Smooth muscle cell (in vitro differentiated cells): ENCODE measurements at regions not wholly inside any gene's neighbourhood (a gene's known extent, or its start where the extent isn't known, plus 50 kb on each side); places are given as distances from the start of the nearest gene placed in this dataset.

Source experiments
- DNase-seq: peaks from one replicate; lab custom pipeline; 2025; ENCODE audit not compliant: unreplicated experiment; lab: John Stamatoyannopoulos, UW
- H2AFZ ChIP-seq: fragments of 200-600 bp; sonication (generic); 2 replicates; pipeline ENCODE4 v1.6.0; 2016; ENCODE audit warnings: antibody characterized with exemption, low read depth, mild to moderate bottlenecking
- H3F3A ChIP-seq: fragments of 200-600 bp; sonication (generic); 2 replicates; pipeline ENCODE4 v1.6.0; 2017; ENCODE audit warnings: antibody characterized with exemption, low read depth
- H3K27ac ChIP-seq: fragments of 200-600 bp; sonication (generic); 2 replicates; pipeline ENCODE4 v1.5.1; 2016; ENCODE audit warnings: low read depth, mild to moderate bottlenecking
- H3K27me3 ChIP-seq: fragments of 200-600 bp; sonication (generic); 2 replicates; pipeline ENCODE4 v1.6.1; 2016; ENCODE audit warnings: low read depth, mild to moderate bottlenecking
- H3K36me3 ChIP-seq: fragments of 200-600 bp; sonication (generic); 2 replicates; pipeline ENCODE4 v1.5.1; 2016; ENCODE audit warnings: low read depth
- H3K4me1 ChIP-seq: fragments of 200-600 bp; sonication (generic); 2 replicates; pipeline ENCODE4 v1.5.1; 2016; ENCODE audit warnings: low read depth
- H3K4me2 ChIP-seq: fragments of 200-600 bp; sonication (generic); 2 replicates; pipeline ENCODE4 v1.6.0; 2016; ENCODE audit warnings: mild to moderate bottlenecking
- H3K4me3 ChIP-seq: fragments of 200-600 bp; sonication (generic); 2 replicates; pipeline ENCODE4 v1.5.1; 2016; ENCODE audit warnings: mild to moderate bottlenecking
- H3K79me2 ChIP-seq: fragments of 200-600 bp; sonication (generic); 2 replicates; pipeline ENCODE4 v1.6.0; 2016; ENCODE audit warnings: low read depth, mild to moderate bottlenecking
- H3K9ac ChIP-seq: fragments of 200-600 bp; sonication (generic); 2 replicates; pipeline ENCODE4 v1.6.0; 2016; ENCODE audit warnings: low read depth
- H3K9me3 ChIP-seq: fragments of 200-600 bp; sonication (generic); replicated peaks from 2 replicates; pipeline ENCODE4 v1.5.1; 2016; ENCODE audit warnings: low read depth
- H4K20me1 ChIP-seq: fragments of 200-600 bp; sonication (generic); 2 replicates; pipeline ENCODE4 v1.6.0; 2016; ENCODE audit warnings: low read depth
- WGBS: methylation state at CpG from one replicate; pipeline ENCODE4 v1.1.7; 2016; ENCODE audit warnings: low lambda C conversion rate; 5-methylcytosine and 5-hydroxymethylcytosine counted together
- TF ChIP-seq, protein P1 (sequence below): fragments of 200-600 bp; sonication (generic); IDR thresholded peaks from 2 replicates; pipeline ENCODE4 v1.5.1; 2017; ENCODE audit warnings: borderline replicate concordance, mild to moderate bottlenecking, antibody characterized with exemption; ENCODE audit not compliant: insufficient read depth, poor library complexity, severe bottlenecking

- H3F3A ChIP-seq = no peaks in the 10 kb centered on the region
- no peak overlapping the region for H3K27ac ChIP-seq
- no peak overlapping the region for H3K4me3 ChIP-seq
- DNase-seq = no peak
- 80% methylated on average over 4 of the region's 4 CpGs for WGBS
- H3K4me2 ChIP-seq = no peak overlapping the region
- H3K36me3 ChIP-seq = no peaks in the 10 kb centered on the region
- H2AFZ ChIP-seq = no peak overlapping the region
- H3K27me3 ChIP-seq = no peaks in the 10 kb centered on the region
- TF ChIP-seq, protein P1, sequence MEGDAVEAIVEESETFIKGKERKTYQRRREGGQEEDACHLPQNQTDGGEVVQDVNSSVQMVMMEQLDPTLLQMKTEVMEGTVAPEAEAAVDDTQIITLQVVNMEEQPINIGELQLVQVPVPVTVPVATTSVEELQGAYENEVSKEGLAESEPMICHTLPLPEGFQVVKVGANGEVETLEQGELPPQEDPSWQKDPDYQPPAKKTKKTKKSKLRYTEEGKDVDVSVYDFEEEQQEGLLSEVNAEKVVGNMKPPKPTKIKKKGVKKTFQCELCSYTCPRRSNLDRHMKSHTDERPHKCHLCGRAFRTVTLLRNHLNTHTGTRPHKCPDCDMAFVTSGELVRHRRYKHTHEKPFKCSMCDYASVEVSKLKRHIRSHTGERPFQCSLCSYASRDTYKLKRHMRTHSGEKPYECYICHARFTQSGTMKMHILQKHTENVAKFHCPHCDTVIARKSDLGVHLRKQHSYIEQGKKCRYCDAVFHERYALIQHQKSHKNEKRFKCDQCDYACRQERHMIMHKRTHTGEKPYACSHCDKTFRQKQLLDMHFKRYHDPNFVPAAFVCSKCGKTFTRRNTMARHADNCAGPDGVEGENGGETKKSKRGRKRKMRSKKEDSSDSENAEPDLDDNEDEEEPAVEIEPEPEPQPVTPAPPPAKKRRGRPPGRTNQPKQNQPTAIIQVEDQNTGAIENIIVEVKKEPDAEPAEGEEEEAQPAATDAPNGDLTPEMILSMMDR = no peak
- no peaks in the 10 kb centered on the region for H3K79me2 ChIP-seq
- H3K9me3 ChIP-seq = no peaks in the 10 kb centered on the region
- H4K20me1 ChIP-seq = no peaks in the 10 kb centered on the region
- no peaks in the 10 kb centered on the region for H3K4me1 ChIP-seq
- H3K9ac ChIP-seq = no peak overlapping the region
Measured at GRCh38 chr3:86229086-86229774, 761.7 kb downstream of the VGLL3 start.

DNA sequence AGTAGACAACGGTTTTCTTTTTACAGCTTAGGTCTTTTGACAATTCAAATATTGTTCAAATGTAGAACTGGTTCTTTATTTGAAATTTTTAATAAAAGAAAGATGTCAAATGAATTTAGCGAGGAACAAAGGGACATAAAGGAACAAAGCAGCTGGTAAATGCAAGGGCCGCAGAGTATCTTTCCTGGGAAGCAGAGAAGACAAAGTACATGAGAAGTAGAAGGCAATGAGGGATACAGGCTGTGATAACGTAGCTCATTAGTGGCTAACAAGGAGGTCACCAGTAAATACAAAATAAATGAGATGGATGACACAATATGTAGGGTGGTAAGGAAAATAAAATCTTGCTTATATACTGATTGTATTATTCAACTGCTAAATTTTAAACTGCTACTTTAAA is 762.8 kb downstream of the VGLL3 start:
- H3K79me2 ChIP-seq = no peaks in the 10 kb centered on the region
- no peak overlapping the region for H3K4me3 ChIP-seq
- 86% methylated on average over 4 of the region's 4 CpGs for WGBS
- no peak overlapping the region for H3K9ac ChIP-seq
- H3K27ac ChIP-seq = no peak overlapping the region
- H3K36me3 ChIP-seq = no peaks in the 10 kb centered on the region
- no peaks in the 10 kb centered on the region for H4K20me1 ChIP-seq
- DNase-seq = no peak
- H3K27me3 ChIP-seq = no peaks in the 10 kb centered on the region
- H3K4me1 ChIP-seq = no peaks in the 10 kb centered on the region
- H3K9me3 ChIP-seq = no peaks in the 10 kb centered on the region
- H3K4me2 ChIP-seq = no peak overlapping the region
- TF ChIP-seq, protein P1 = no peak
- H3F3A ChIP-seq = no peaks in the 10 kb centered on the region
- H2AFZ ChIP-seq = no peak overlapping the region

DNA sequence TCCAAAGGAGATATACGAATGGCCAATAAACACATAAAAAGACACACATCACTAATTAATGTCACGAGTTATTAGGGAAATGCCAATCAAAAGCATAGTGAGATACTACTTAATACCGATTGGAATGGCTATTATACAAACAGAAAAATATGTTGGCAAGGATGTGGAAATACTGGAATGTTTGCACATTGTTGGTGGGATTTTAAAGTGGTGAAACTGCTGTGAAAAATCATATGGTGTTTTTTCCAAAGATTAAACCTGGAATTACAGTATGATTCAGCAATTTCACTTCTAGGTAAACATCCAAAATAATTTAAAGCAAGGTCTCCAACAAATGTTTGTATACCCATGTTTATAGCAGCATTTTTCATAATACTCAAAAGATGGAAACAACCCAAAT is 765.5 kb downstream of the VGLL3 start:
- no peak overlapping the region for H3K27ac ChIP-seq

More for the DNA sequence above, 765.5 kb downstream of the VGLL3 start:
- Histone ChIP-seq H3F3A (no peaks in the 10 kb centered on the region), H3K4me1 (no peaks in the 10 kb centered on the region), H3K4me3 (no peak overlapping the region), H3K27me3 (no peaks in the 10 kb centered on the region), H3K9ac (no peak overlapping the region), H3K79me2 (no peaks in the 10 kb centered on the region), H3K9me3 (no peaks in the 10 kb centered on the region), H3K4me2 (no peak overlapping the region), H4K20me1 (no peaks in the 10 kb centered on the region), H2AFZ (no peak overlapping the region), H3K36me3 (no peaks in the 10 kb centered on the region)
- TF ChIP-seq, protein P1 = no peak
- DNase-seq = no peak
- WGBS = 89% methylated on average over 3 of the region's 3 CpGs
